Fibroblast of lung (primary cell): ENCODE measurements at regions not wholly inside any gene's neighbourhood (a gene's known extent, or its start where the extent isn't known, plus 50 kb on each side); places are given as distances from the start of the nearest gene placed in this dataset.

Experiments used
- DNase-seq, 2 donors: peaks; one replicate each; pipeline versions ENCODE4 v3.0.0 to v3.0.0-alpha.2; 2010; ENCODE audit warnings: low read depth in 2 of 2
- H2AFZ ChIP-seq: 2 replicates; pipeline ENCODE4 v1.5.1; 2012; ENCODE audit warnings: low read length, control low read depth, inconsistent platforms
- H3K27ac ChIP-seq: 2 replicates; pipeline ENCODE4 v1.5.1; 2011; ENCODE audit warnings: low read length, control low read depth; ENCODE audit not compliant: insufficient read depth
- H3K27me3 ChIP-seq: 2 replicates; pipeline ENCODE4 v1.5.1; 2011; ENCODE audit warnings: mild to moderate bottlenecking, low read length; ENCODE audit not compliant: control insufficient read depth, insufficient read depth
- H3K36me3 ChIP-seq: 2 replicates; pipeline ENCODE4 v1.5.1; 2011; ENCODE audit warnings: low read length; ENCODE audit not compliant: control insufficient read depth, insufficient read depth
- H3K4me1 ChIP-seq: 2 replicates; pipeline ENCODE4 v1.5.1; 2011; ENCODE audit warnings: low read length; ENCODE audit not compliant: control insufficient read depth, insufficient read depth; ENCODE audit errors: extremely low read depth
- H3K4me2 ChIP-seq: 2 replicates; pipeline ENCODE4 v1.5.1; 2011; ENCODE audit warnings: low read length, control low read depth; ENCODE audit not compliant: insufficient read depth; ENCODE audit errors: extremely low read depth
- H3K4me3 ChIP-seq, 4 experiments: fragments of 200-600 bp in 1 of 4; sonication (generic) in 1 of 4; replicated peaks in 1 of 4; 2 replicates each; pipeline ENCODE4 v1.5.1; 2011 to 2016; ENCODE audit warnings: low read length in 4 of 4, low read depth in 3 of 4, mild to moderate bottlenecking in 3 of 4, control low read depth in 2 of 4, inconsistent platforms in 1 of 4, mixed read lengths in 1 of 4; ENCODE audit not compliant: insufficient read depth in 1 of 4; ENCODE audit errors: control extremely low read depth in 1 of 4
- H3K79me2 ChIP-seq: 2 replicates; pipeline ENCODE4 v1.5.1; 2012; ENCODE audit warnings: mild to moderate bottlenecking, low read length, inconsistent platforms; ENCODE audit not compliant: control insufficient read depth, insufficient read depth
- H3K9ac ChIP-seq: 2 replicates; pipeline ENCODE4 v1.5.1; 2011; ENCODE audit warnings: mild to moderate bottlenecking, low read length, control low read depth; ENCODE audit not compliant: insufficient read depth
- H3K9me3 ChIP-seq: 2 replicates; pipeline ENCODE4 v1.5.1; 2012; ENCODE audit warnings: low read depth, low read length; ENCODE audit not compliant: control insufficient read depth, insufficient read depth
- H4K20me1 ChIP-seq: 2 replicates; pipeline ENCODE4 v1.5.1; 2011; ENCODE audit warnings: low read length; ENCODE audit not compliant: control insufficient read depth, insufficient read depth; ENCODE audit errors: extremely low read depth
- CTCF ChIP-seq, 2 donors: IDR thresholded peaks in 1 of 2; conservative IDR thresholded peaks in 1 of 2; 1 replicate in 1 of 2; 2 replicates in 1 of 2; pipeline ENCODE4 v1.5.1; 2011 to 2012; ENCODE audit warnings: low read length in 2 of 2, control low read depth in 1 of 2, inconsistent platforms in 1 of 2, low read depth in 1 of 2, mild to moderate bottlenecking in 1 of 2
- EZH2 ChIP-seq: IDR thresholded peaks from 2 replicates; pipeline ENCODE4 v1.5.1; 2012; ENCODE audit warnings: low read length, control low read depth, mild to moderate bottlenecking; ENCODE audit errors: missing control alignments

DNA sequence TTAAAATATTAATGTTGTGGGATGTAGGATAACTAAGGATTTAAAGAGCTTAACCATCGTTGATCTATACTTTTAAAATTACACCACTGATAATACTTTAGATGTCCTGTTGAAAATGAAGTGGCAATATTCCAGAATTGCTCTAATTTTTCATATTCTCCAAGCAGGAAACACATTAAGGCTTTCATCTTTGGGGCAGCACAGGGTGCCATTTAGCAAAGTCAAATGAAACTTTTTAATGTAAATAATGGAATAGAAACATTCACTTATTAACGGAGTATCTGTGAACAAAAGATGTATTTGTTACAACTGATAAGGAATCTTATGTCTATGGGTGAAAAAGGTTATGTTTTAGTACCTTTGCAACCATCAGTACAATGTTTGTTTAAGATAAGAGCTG is 50.0 kb upstream of the MIR17HG start:
- no peaks in the 10 kb centered on the region for H3K9me3 ChIP-seq
- H3K4me2 ChIP-seq = no peak overlapping the region
- no peaks in the 10 kb centered on the region for H3K36me3 ChIP-seq
- no peaks in the 10 kb centered on the region for H3K27me3 ChIP-seq
- H3K4me3 ChIP-seq = no peak overlapping the region
- DNase-seq = no peak
- no peak overlapping the region for H2AFZ ChIP-seq
- no peaks in the 10 kb centered on the region for H3K79me2 ChIP-seq
- H3K4me1 ChIP-seq = no peaks in the 10 kb centered on the region
- no peaks in the 10 kb centered on the region for H4K20me1 ChIP-seq
- H3K9ac ChIP-seq = no peak overlapping the region
- no peak overlapping the region for H3K27ac ChIP-seq
- no peak for TF ChIP-seq EZH2
- TF ChIP-seq CTCF (conservative IDR thresholded peaks at IDR 0.05 in 1 of 2, IDR thresholded peaks at IDR 0.05 in 1 of 2; ENCODE audit: low read depth in 1 of 2, low read length in 2 of 2) = no peak
